GM19455 (cell line): ENCODE measurements at regions not wholly inside any gene's neighbourhood (a gene's known extent, or its start where the extent isn't known, plus 50 kb on each side); places are given as distances from the start of the nearest gene placed in this dataset.

Experiments
- ATAC-seq: cut with Tn5 transposase; IDR thresholded peaks from one replicate; pipeline ENCODE4 v1.9.1; 2021; ENCODE audit not compliant: unreplicated experiment

DNA sequence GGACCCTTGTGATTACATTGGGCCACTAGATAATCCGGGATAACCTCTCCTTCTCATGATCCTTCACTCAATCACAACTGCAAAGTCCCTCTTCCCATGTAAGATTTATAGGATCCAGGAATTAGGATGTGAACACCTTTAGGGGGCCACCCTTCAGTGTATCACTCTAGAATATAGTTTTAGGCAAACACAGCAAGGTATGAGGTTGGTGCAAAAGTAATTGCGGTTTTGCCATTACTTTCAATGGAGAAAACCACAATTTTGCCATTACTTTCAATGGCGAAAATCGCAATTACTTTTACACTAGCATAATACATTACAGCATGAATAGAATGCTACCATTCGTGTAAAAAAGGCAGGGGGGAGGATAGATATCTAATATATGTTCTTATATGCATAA, 104.0 kb downstream of the BAMBI start:
- ATAC-seq: no peak

DNA sequence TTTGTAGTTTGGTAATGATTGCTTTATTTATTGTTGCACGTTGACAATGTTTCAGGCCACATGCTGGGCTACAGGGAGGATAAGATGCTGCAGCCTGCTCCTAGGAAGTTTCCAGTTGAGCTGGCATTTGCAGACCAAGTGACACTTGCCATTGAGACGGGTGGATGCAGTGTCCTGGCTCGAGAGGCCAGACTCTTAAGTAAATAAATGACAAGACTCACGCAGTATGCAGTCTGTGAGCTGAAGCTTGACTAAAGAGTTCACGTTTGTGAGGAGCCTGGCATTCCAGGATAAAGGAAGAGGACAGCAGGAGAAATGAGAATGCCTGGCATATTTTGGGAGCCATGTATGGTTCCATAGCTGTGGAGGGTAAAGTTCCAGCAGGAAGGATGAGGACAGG, 105.8 kb downstream of the BAMBI start:
- ATAC-seq: no peak

DNA sequence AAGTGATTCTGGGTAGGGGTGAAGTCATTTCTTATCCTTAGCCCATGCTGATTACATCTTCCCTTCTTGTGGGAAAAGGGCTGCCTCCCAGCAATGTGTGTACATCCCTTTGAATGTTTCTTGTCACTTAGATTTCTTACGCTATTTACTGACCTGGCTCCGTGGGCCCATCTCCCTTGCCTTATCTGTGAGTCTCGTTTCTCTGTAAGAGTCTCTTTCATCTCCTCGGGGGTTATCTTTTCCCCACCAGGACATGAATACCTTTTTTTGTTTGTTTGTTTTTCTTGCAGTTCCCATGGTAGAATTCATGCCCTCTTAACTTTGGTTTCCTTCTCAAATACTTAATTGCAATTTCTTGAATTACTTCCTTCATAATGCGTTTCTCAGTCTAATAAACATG, 107.7 kb downstream of the BAMBI start:
- no peak for ATAC-seq

DNA sequence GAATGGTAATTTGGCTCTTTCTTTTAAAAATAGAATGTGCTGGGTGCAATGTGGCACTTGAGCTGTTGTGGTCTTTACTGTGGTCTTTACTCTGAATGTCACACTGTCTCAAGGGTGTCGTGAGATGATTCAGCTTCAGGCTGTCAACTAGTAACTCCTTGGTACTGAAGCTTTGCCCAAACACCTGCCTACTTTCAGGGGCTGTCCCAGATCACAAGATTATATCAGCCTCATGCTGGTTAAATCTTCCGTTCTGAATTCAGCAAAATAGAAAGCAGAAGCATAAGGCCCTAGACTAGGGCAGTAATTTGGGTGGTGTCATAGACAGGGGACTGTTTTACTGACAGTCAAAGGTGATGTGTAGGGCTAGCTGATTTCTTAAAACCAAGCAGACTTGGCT, 110.9 kb downstream of the BAMBI start:
- no peak for ATAC-seq

DNA sequence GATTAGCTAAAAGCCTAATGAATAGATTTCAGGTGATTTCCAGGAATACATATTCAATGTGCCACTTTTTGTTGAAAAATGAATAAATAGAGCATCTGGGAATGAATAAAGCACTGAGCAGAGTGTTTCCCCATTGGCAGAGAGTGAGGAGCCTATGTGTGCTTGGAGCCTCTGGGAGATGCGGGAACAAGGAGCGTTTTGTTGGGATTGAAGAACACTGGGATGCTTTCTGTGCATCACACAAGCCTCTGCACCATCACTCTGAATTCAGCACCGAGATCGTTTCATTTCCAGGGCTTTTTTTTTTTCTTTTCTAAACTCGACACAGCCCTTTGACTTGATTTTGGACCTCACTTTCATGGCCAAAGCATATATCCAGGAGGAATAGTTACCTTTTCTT, 111.4 kb downstream of the BAMBI start:
- ATAC-seq: no peak

DNA sequence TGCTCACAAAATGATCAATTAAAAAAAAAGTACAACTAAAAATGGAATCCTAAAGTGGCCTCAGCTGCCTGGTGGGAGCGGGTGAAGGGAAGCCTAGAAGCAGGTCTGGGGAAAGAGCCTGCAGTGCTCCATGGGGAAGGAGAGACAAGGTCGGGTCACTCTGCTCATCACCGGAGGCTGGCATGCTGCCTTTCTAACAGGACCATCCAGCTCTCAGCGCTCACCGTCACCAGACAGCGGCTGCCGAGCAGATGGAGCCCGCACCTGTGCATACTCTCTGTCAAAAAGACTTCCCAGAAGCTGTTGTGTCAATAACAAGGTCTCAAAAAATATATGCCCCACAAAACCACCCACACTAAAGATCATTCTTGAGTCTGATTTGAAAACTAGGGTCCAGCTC, 112.8 kb downstream of the BAMBI start:
- no peak for ATAC-seq

DNA sequence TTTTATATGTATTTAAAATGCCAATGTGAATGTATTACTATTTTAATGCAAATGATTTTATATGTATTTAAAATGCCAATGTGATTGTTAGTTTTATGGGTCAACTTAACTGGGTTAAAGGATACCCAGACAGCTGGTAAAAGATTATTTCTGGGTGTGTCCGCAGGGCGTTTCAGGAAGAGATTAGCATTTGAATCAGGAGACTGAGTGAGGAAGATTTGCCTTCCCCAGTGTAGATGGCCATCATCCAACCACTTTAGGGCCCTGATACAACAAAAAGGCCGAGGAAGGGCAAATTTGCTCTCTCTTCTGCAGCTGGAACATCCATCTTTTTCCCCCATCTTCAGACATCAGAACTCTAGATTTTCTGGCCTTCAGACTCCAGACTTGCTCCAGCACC, 116.2 kb downstream of the BAMBI start:
- ATAC-seq: no peak

DNA sequence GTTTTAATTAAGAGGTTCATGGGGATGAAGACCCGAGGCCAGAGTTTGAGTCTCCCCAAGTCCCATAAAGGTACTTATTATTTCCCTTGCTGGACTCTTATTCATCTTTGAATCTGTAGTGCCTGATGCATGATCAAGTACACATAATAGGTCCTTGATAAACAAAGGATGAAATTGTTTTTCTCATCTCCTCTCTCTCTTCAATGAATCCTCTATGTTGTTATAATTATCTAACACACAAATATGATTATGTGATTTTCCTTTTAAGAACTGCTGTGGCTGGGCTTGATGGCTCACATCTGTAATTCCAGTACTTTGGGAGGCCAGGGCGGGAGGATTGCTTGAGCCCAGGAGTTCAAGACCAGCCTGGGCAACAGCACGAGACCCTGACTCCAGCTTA, 117.7 kb downstream of the BAMBI start:
- no peak for ATAC-seq

DNA sequence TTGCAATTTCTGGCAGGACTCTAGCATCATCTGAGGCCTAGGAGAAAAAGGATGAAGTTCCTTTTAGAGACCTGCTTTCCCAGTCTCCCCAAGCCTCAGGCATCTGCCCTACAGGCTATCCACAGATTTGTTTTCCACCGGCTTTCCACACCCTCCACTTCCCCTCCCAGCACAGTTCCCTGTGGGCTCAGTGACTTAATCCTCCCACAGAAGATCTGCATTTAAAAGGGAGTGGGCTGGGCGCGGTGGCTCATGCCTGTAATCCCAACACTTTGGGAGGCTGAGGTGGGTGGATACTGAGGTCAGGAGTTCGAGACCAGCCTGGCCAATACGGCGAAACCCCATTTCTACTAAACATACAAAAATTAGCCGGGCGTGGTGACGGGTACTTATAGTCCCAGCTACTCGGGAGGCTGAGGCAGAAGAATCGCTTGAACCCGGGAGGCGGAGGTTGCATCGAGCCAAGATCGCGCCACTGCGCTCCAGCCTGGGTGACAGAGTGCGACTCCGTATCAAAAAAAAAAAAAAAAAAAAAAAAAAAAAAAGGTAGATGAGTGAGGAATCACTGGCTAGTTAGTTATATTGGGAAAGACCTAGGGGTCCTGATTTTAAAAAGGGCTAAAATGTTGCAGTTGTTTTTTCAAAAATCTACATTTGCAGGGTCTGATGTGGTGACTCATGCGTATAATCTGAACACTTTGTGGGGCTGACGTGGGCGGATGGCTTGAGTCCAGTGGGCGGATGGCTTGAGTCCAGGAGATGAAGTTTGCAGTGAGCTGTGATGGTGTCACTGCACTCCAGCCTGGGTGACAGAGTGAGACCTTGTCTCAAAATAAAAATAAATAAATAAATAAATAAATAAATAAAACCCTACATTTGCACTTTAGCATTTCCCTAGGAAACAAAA, 119.5 kb downstream of the BAMBI start:
- no peak for ATAC-seq

DNA sequence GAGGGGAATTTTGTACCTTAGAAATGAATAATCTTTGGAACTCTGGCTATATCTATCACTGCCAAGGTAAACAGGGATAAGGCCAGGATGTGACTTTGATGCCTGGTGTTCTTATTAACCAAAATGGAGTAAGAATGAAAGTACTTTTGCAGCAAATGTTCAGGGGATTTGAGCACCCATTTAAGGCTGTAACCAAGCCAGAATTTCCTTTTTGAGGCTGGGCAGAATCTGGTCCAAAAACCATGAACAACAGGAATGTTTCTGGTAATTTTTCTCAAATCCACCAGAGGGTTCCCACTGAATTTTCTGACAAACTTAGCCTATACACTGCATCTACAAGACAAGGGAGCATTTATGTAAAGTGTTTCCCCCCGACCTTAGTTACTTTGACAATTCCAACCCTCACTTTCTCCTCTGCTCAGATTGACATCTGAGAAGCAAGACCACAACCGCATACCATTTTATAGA, 120.6 kb downstream of the BAMBI start:
- no peak for ATAC-seq

DNA sequence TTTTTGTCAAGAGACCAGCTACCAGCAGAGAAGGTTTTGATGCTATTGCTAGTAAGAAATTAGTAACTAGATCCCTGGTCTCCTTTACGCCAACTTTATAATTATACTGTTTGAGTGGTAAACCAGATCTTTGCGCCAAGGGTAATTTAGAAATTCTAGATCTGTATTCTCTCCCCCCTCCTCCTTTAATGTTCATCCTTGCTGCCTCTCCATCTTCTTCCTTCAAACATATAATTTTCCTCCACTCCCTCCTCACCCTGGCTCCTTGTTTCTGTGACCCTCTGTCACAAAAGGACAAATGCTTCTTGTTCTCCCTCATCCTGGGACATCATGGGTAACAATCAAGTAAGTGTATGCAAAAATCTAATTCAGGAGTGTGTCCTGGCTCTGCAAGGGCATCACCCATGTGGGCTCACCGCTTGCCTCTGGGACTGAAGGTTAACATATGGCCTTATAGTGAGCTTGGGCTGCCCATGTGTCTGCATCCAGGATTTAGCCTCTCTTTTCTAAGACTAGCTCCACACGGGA, 121.2 kb downstream of the BAMBI start:
- no peak for ATAC-seq

DNA sequence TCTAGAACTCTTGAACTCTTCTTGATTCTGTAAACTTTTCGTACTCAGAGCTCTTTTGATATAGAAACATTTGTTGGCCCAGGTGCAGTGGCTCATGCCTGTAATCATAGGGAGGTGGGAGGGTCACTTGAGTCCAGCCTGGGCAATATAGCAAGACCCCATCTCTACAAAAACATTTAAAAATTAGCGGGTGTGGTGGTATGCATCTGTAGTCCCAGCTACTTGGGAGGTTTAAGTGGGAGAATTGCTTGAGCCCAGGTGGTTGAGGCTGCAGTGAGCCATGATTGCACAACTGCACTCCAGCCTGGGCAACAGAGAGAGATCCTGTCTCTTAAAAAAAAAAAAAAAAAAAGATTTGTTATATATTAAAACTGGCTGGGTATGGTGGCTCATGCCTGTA, 121.6 kb downstream of the BAMBI start:
- no peak for ATAC-seq

DNA sequence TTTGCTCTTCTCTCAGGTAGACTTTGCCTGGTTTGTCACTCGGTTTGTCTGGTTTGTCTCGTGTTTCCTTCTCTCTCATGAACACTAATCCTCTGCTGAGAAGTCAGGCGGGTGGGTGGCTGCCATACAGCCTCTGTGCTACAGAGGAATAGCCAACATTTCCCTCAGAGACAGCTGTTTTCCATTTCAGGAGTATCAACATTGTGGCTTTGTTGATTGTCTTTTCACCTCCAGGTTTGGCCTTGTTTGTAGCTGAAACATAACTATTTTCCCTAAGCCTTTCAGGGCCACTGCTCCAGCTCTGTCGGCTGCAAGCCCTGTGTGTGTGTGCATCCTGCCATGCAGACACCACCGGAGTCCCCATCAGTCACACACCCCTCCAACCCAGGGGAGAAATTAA, 122.8 kb downstream of the BAMBI start:
- no peak for ATAC-seq

DNA sequence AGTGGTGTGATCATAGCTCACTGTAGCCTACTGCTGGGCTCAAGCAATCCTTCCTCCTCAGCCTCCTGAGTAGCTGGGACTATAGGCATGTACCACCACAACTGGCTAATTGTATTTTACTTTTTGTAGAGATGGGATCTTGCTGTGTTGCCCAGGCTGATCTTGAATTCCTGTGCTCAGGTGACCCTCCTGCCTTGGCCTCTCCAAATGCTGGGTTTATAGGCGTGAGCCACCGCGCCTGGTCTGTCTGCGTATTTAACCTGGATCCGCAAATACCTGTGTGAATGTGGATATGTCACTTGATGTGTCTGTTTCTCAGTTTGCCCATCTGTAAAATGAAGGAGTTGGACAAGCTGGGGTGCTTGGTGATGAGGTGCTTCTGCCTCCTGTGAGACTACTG, 123.9 kb downstream of the BAMBI start:
- ATAC-seq: no peak

DNA sequence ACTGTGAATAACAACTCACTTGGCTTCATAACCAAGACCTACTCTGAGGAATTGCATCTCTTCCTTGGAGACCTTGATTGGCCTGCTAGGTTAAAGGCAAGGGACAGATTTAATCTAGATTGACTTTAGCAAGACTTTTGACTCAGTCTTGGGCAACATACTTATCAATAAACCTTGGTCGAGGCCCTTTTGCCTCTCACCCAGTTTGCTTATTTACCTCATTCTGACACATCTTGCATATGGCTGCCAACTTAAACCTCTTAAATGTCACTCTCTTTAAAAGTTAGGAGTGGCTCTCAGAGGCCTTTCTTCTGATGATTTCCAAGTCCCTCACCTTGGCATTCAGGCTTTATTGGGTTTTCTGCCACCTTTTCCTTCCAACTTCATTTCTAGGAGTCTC, 124.5 kb downstream of the BAMBI start:
- ATAC-seq: no peak

DNA sequence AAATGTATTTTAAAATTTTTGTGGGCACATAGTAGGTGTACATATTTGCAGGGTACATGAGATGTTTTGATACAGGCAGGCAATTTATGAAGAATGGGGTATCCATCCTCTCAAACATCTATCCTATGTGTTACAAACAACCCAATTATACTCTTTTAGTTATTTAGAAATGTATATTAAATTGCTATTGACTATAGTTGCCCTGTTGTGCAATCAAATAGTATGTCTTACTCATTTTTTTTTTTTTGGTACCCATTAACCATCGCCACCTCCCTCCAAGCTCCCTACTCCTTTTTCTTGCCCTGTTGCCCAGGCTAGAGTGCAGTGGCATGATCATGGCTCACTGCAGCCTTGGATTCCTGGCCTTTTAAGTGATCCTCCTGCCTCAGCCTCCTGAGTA, 128.1 kb downstream of the BAMBI start:
- no peak for ATAC-seq

DNA sequence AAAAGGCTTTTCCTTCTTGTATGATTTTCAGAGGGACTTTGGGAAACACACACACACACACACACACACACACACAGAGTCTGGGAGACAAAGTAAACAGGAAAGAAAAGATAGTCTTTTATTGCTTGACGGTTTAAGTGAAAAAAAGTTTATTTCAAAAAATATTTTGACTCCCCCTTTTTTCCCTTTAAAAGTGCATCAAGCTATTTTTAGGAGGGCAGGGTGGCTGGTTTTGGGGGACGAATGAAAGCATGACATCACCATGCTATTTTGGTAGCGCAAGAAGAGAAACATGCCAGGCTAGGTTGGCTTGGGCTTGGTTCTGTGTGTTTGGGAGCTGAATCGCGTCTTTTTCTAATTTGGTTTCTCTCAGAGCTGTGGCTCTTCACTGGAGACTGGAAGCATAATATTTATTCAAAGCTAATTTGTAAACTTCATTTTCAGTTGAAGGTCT, 129.2 kb downstream of the BAMBI start:
- no peak for ATAC-seq

DNA sequence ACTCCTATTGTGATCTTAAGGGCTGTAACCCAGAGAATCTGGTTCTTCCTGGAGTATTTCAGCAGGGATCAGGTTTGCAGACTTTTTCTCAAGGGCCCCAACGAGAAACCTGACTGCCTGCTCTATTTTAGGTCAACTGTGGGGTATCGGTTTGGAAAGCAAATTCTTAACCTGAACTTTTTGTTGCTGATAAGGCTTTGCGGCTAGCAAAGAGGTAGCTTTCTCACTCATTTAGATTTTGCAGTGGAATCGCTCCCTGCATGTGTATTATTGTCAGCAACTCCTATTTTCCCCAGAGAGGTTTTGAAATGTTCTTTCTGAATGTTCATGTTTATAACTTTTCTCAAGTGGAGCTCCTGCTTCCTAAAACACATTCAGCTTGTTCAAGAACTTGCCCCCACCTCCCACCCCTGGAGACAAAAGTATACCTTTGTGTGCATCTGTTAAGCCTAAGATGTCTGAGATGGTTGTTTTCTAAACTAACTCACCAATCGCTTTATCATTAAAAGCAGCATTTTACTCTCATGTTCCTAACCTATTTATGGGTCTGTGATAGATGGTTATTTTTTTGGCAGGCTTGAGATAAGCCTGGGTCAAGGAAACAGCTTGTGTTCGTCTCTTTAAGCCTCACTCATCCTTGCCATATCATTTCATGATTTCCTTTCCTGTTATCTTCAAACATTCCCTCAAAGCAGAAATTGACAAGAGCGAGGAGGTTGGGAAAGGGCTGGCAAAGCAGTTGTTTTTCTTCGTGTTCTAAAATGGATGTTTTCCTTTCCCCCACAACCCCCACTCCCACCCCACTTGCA, 129.8 kb downstream of the BAMBI start:
- ATAC-seq: no peak

DNA sequence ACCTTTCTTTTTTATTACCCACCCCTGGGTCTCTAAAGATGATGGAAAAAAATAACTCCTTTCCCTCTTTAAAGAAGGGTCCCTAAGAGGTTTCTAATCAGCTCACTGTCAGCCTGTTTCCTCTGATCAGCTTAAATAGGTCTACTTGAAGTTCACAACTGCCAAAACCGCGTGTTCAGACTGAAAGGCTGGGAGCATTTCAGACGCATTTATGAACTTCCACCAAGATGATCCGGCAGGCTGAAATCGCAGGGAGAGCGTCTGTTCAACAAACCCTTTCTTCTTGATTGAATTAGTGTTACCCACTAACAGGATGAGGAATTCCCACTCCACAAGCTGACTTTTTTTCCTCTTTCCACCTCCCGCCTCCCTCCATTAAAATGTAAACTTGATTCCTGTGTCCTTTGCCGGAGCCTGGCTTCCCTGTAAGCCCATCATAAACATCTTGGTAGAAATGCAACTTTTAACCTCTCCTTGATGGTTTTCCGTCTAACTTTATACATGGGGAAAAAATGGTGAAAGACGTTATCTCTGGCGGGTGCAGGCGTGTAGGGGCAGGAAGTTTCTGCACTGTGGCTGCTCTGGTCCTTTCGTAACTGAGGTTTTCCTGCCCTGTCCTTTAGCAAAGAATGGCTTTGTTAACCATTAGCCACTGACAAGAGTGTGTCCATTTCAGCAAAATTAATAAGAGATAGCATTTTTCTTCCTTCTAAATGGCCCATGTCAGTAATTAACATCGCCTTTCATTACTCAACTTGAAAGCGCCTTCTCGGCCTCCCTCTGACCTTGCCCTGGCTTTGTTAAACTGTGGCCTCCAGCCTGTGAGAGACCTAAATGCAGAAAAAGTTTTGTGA, 130.7 kb downstream of the BAMBI start:
- ATAC-seq: no peak

DNA sequence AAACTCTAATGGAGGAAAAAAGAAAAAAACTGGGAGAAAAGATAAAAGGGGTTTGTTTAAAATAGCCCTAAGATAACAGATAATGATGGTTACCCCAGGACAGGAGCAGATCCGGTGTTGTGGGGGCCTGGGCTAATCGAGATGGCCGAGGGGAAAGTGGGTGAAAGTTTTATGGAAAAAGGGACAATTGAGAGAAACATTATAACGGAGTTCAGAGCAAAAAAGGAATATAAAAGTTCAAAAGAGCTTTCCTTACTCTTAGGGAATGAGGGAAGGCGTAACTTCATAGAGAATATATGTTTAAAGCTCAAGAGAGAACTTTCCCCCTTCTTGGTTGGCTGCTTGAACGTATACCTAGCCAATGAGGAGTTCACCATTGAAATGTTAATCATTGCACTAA, 131.4 kb downstream of the BAMBI start:
- no peak for ATAC-seq
